ENCODE measurements at regions not wholly inside any gene's neighbourhood (a gene's known extent, or its start where the extent isn't known, plus 50 kb on each side); places are given as distances from the start of the nearest gene placed in this dataset.

DNA sequence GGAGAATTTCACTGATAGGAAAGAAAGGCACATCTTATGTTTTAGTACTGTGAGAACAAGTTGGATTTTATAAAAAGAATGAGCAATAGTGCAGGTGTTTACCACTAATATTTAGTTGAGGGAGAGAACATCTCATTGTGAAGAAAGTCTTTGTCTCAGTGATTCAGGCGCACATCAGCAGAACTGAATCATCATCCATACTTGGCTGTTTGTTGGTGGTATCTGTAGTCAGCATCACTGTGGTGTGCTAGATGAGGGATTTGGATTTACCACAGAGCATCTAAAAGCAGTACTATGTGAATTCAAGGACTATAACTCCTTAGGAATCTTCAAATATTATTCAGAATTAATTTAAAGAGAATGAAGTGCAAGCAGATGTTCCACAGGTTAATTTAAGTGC, 1380.5 kb upstream of the ATXN8OS start (continued):
- TF ChIP-seq CHD1 (IDR thresholded peaks at IDR 0.05; ENCODE audit: low read depth, low read length) (no peak), GABPA (IDR thresholded peaks at IDR 0.05; ENCODE audit: borderline replicate concordance, insufficient read depth, low read length) (no peak), EZH2 (IDR thresholded peaks at IDR 0.05; ENCODE audit: low read depth, low read length, severe bottlenecking) (no peak), HDAC6 (IDR thresholded peaks at IDR 0.05; ENCODE audit: low read depth, low read length) (no peak)

Data from H1 (cell line).